Gastroesophageal sphincter (tissue), 4 donors: ENCODE measurements at regions not wholly inside any gene's neighbourhood (a gene's known extent, or its start where the extent isn't known, plus 50 kb on each side); places are given as distances from the start of the nearest gene placed in this dataset.

Source experiments
- ATAC-seq: fragments of 150-250 bp; one replicate; pipeline ENCODE4 v1.9.1; 2016; ENCODE audit warnings: mild to moderate bottlenecking, moderate library complexity
- H3K27ac ChIP-seq, 4 donors: fragments of 200-600 bp; sonication (generic) in 3 of 4; 1 replicate in 3 of 4; 2 replicates in 1 of 4; pipeline ENCODE4 v1.5.1; 2016 to 2019
- H3K27me3 ChIP-seq: fragments of 200-600 bp; sonication (generic); one replicate; pipeline ENCODE4 v1.5.1; 2019
- H3K36me3 ChIP-seq, 2 donors: fragments of 200-600 bp; sonication (generic); one replicate each; pipeline ENCODE4 v1.5.1; 2019; ENCODE audit warnings: control low read depth in 1 of 2
- H3K4me1 ChIP-seq, 3 donors: fragments of 200-600 bp; sonication (generic); 1 replicate in 2 of 3; 2 replicates in 1 of 3; pipeline ENCODE4 v1.5.1; 2016 to 2019; ENCODE audit warnings: control low read depth in 2 of 3
- H3K4me3 ChIP-seq, 2 donors: fragments of 200-600 bp; sonication (generic); one replicate each; pipeline ENCODE4 v1.5.1; 2019; ENCODE audit warnings: mild to moderate bottlenecking in 1 of 2, moderate library complexity in 1 of 2
- H3K9me3 ChIP-seq, 3 donors: fragments of 200-600 bp; sonication (generic); one replicate each; pipeline ENCODE4 v1.5.1; 2017 to 2019; ENCODE audit warnings: control low read depth in 2 of 3
- EP300 ChIP-seq: sonication (generic); formaldehyde crosslinking; IDR thresholded peaks from one replicate; pipeline ENCODE4 v1.6.1; 2017; ENCODE audit warnings: antibody characterized with exemption, mild to moderate bottlenecking
- POLR2A ChIP-seq, 2 donors: fragments of 450-650 bp; IDR thresholded peaks; one replicate each; pipeline ENCODE4 v1.6.1; 2017; ENCODE audit warnings: antibody characterized with exemption in 2 of 2, mild to moderate bottlenecking in 2 of 2, moderate library complexity in 1 of 2
- POLR2AphosphoS5 ChIP-seq: sonication (generic); formaldehyde crosslinking; IDR thresholded peaks from one replicate; pipeline ENCODE4 v1.6.1; 2017; ENCODE audit warnings: antibody characterized with exemption
- WGBS, 2 donors: methylation state at CpG; one replicate each; pipeline ENCODE4 v1.1.5; 2018; ENCODE audit warnings: low coverage in 1 of 2; 5-methylcytosine and 5-hydroxymethylcytosine counted together
- TF ChIP-seq, protein P1 (sequence below), 4 experiments: fragments of 200-600 bp in 2 of 4; fragments of 450-650 bp in 2 of 4; sonication (generic) in 1 of 4; IDR thresholded peaks; one replicate each; pipeline ENCODE4 v1.5.1; 2017 to 2019; ENCODE audit warnings: antibody characterized with exemption in 4 of 4, mild to moderate bottlenecking in 2 of 4, moderate library complexity in 2 of 4

DNA sequence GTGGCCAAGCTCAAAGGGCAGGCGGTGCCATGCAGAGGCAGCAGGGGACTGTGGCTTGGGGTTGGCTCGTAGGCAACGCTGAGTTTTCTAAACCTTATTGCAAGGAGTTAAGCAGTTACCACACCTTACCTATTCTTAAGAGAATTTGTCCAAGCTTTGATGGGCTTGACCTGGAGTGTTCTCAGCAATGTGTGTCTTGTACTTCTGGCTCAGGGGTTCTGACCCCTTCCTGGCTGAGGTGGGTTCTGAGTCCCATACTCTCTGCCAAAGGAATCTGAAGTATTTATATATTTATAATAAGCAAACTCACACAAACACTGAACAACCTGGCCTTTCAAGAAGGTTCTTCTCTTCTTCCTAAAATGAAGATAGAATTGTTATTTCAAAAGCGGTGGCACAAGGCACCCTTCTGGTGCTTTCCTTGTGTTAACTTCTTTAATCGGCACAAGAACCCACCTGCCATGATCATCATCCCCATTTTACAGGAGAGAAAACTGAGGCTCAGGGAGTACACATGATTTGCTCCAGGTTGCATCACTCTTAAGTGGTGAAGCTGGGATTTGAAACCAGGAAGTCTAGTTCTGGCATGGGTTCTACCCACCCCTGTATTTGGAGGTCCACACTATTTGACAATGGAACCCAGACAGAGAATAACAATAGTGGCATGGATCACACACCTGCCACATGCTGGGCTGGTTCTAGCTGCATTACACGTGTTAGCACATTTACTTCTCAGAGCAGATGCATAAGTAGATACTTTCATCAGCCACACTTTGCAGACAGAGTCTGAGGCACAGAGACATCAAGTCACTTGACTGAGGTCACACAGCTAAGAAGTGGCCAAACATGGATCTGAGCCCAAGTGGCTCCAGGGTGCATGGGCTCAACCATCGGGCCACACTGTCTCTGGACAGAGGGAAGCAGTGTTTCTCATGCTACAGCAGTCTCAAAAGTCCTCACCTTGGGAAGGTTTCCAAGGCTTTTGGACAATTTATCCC, 224.0 kb downstream of the AACS start:
- Histone ChIP-seq H3K27me3 (peaks cover 9% of the 10 kb centered on the region), H3K4me3 (no peak overlapping the region), H3K4me1 (no peaks in the 10 kb centered on the region), H3K27ac (no peak overlapping the region), H3K9me3 (peaks cover 0 to 15% (median 0%) of the 10 kb centered on the region in 3 donors), H3K36me3 (no peaks in the 10 kb centered on the region)
- no peak for ATAC-seq
- WGBS, 2 donors, result 72 to 76% methylated on average over 4 to 6 of the region's 7 CpGs
- TF ChIP-seq, protein P1, sequence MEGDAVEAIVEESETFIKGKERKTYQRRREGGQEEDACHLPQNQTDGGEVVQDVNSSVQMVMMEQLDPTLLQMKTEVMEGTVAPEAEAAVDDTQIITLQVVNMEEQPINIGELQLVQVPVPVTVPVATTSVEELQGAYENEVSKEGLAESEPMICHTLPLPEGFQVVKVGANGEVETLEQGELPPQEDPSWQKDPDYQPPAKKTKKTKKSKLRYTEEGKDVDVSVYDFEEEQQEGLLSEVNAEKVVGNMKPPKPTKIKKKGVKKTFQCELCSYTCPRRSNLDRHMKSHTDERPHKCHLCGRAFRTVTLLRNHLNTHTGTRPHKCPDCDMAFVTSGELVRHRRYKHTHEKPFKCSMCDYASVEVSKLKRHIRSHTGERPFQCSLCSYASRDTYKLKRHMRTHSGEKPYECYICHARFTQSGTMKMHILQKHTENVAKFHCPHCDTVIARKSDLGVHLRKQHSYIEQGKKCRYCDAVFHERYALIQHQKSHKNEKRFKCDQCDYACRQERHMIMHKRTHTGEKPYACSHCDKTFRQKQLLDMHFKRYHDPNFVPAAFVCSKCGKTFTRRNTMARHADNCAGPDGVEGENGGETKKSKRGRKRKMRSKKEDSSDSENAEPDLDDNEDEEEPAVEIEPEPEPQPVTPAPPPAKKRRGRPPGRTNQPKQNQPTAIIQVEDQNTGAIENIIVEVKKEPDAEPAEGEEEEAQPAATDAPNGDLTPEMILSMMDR (IDR thresholded peaks at IDR 0.05), result no peak
- TF ChIP-seq POLR2AphosphoS5 (no peak), EP300 (no peak), POLR2A (IDR thresholded peaks at IDR 0.05) (no peak)

DNA sequence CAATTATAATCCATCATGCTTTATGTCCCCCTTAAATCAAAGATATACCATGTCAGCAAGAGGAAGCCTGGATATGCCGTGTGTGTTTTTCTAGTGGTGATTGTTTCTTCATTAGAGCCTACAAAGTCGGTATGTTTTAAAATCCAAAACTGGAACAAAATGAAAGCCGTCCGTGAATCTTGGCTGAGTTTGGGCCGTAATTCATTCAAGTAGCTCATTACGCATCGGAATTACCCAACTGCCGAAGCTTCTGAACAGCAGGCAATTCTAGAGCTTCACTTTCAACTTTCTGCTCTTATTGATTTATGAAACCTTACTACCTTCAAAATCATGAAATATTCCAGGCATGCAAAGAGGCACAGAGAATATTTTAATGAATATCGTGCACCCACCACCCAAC, 224.7 kb downstream of the AACS start:
- ATAC-seq, result no peak
- Histone ChIP-seq H3K27me3 (peaks cover 13% of the 10 kb centered on the region), H3K27ac (no peak overlapping the region), H3K4me1 (no peaks in the 10 kb centered on the region), H3K4me3 (no peak overlapping the region), H3K36me3 (no peaks in the 10 kb centered on the region), H3K9me3 (peaks cover 0 to 14% (median 0%) of the 10 kb centered on the region in 3 donors)
- TF ChIP-seq POLR2A (IDR thresholded peaks at IDR 0.05) (no peak), EP300 (no peak), POLR2AphosphoS5 (no peak)
- TF ChIP-seq, protein P1 (IDR thresholded peaks at IDR 0.05), result no peak
- 65 to 86% methylated on average over 9 of the region's 9 CpGs for WGBS, 2 donors

DNA sequence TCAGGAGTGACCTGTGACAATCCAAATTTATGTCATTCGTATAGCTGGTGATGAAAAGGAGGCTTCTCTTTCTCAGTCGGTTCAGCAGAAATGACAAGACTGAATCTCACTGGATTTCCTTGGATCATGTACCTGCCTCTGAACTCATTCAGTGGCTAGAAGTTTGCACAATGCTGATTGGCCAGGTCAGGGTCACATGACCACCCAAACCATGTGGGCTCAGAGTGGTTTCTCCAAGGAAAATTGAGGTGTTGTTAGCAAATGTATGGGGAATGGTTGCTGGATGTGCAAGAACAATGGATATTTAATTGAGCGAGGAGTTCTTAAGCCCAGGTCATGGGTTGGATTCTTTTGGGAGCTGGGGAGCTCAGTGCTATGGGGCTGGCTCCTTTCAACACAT, 227.5 kb downstream of the AACS start:
- Histone ChIP-seq H3K4me3 (no peak overlapping the region), H3K27me3 (peaks cover 30% of the 10 kb centered on the region), H3K4me1 (no peaks in the 10 kb centered on the region), H3K27ac (no peak overlapping the region), H3K36me3 (no peaks in the 10 kb centered on the region), H3K9me3 (peaks cover 0 to 14% (median 0%) of the 10 kb centered on the region in 3 donors)
- 92 to 96% methylated on average over 2 to 3 of the region's 3 CpGs for WGBS, 2 donors
- no peak for ATAC-seq
- TF ChIP-seq POLR2A (IDR thresholded peaks at IDR 0.05) (no peak), POLR2AphosphoS5 (no peak), EP300 (no peak)
- TF ChIP-seq, protein P1 (IDR thresholded peaks at IDR 0.05), result no peak

DNA sequence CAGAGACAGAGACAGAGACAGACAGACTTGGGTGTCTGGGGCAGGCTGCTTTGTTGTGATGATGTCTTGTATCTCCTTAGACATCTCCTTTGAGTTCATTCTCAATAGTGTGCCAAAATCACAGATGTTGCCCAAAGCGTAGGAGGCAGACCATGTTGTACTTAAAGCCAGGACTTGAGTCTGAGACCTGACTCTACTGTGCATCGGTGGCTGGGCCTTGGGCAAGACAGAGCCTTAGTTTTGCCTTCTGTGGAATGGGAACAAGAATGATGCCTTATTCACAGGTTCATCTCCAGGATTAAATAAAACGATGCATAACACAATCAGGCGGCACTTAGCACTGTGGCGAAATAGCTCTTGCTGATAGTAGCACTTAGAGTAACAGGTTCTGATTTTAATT, 230.3 kb downstream of the AACS start:
- no peak overlapping the region for H3K4me3 ChIP-seq
- H3K4me1 ChIP-seq, result no peaks in the 10 kb centered on the region
- no peaks in the 10 kb centered on the region for H3K36me3 ChIP-seq
- H3K27ac ChIP-seq, result no peak overlapping the region
- TF ChIP-seq, protein P1 (IDR thresholded peaks at IDR 0.05), result no peak
- TF ChIP-seq POLR2AphosphoS5 (no peak), POLR2A (IDR thresholded peaks at IDR 0.05) (no peak), EP300 (no peak)
- no peak for ATAC-seq
- peaks cover 0 to 14% (median 0%) of the 10 kb centered on the region in 3 donors for H3K9me3 ChIP-seq
- peaks cover 36% of the 10 kb centered on the region for H3K27me3 ChIP-seq
- WGBS, 2 donors, result 88 to 100% methylated on average over 3 of the region's 5 CpGs

DNA sequence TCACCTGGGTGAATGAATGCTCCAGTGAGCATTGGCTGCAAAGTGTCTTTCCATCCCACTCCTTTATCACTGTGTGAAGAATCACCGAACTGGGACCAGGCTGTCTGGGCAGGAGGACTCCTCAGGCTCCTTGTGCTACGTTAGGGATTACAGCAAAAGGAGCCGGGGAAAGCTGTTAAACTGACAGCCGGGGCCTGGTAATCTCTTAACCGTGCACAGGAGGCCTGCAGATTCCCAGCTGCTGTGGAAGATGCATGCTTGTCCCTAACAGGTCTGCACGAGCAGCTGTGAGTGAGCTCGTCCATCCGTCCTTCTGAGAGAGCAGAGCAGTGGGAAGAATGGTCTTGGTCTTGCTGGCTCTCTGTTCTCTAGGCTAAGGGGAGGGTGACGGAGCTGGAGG, 231.5 kb downstream of the AACS start:
- Histone ChIP-seq H3K4me1 (no peaks in the 10 kb centered on the region), H3K27ac (no peak overlapping the region), H3K9me3 (peaks cover 0 to 14% (median 0%) of the 10 kb centered on the region in 3 donors), H3K4me3 (no peak overlapping the region), H3K36me3 (no peaks in the 10 kb centered on the region), H3K27me3 (peaks cover 36% of the 10 kb centered on the region)
- no peak for ATAC-seq
- TF ChIP-seq POLR2A (IDR thresholded peaks at IDR 0.05), result no peak
- WGBS, 2 donors, result 43% methylated on average over 4 of the region's 9 CpGs; no CpG with 5 or more reads in 1 of the 2 donors
